Umbilical cord (tissue), 1 donor: ENCODE measurements at regions not wholly inside any gene's neighbourhood (a gene's known extent, or its start where the extent isn't known, plus 50 kb on each side); places are given as distances from the start of the nearest gene placed in this dataset.
A peak's percentile ranks its signal among the peaks of the same experiment; 100 is the strongest.
"Not testable (repeated sequence)": the region's sequence is repeated elsewhere in the genome, so short reads cannot be mapped to it uniquely, and the experiment has no call there.

Experiments
- DNase-seq: peaks from one replicate; pipeline ENCODE4 v3.0.0-alpha.2; 2015; ENCODE audit warnings: low spot score

DNA sequence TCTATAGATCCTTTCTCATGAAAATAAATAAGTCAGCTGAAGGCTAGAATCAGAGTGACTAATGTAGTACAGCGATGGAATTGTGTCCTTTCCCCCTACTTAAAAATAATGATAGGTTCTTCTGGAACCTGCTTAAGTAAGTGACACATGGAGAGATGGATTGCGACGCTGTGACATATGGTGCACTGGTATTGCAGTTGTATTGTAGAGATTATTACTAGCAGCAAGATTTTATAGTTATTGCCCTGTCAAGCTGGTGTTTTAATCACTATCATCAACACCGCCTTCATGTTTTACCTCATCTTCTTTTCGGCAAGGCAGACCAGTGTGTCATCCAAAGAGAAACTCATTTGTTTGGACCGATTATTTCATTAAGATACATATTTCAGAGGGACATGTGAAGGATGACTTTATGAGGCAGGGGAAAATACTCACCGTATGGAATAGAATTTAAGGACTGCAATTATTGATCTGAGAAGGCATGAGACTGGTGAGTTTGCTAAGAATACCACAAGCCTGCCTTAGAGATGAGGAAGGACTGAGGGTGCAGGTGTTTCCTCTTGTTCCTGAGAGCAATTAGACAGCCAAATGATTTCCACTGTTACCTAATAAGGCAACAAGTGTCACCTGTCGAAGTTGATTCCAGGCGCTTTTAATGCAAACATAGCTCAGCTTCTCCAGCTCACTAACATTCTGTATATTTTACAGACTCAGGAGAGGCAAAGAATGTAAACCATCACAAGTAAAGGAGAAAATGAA, 1855.5 kb downstream of the MAT2B start:
- DNase-seq = no peak

DNA sequence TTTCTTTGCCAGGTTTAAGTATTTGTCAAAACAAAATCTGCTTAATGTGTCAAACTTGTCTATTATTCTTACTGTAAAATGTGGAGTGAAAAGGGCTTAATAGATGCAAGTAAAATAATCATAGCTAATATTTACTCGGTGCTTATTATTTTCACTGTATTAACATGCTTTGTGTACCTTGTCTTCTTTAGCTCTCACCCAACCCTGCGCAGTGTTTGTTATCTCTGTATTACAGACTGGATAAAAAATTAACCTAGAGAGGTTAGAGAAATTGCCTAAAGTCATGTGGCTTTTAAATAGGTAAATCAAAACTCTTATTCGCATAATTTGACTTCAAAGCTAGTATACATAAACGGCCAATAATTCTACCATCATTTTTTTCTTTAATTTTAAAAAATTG, 1864.8 kb downstream of the MAT2B start:
- no peak for DNase-seq

DNA sequence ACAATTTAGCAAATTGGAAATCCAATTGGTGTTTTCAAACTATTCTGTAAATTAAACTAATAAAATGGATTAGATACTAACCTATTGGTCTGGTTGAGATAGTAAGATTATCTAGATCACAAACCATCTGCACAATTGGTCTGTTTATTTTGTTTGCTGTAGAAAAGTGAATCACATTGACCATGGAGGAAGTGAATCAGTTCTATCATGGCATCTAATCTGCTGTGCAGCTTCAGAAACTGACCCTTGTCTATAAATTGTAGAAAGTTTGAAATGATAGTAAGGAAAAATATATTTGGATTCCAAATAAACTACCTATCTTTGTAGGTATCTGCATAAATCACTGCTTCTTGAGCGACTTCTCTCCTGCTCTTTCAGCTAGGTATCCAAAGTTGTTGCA, 1865.4 kb downstream of the MAT2B start:
- DNase-seq = no peak

DNA sequence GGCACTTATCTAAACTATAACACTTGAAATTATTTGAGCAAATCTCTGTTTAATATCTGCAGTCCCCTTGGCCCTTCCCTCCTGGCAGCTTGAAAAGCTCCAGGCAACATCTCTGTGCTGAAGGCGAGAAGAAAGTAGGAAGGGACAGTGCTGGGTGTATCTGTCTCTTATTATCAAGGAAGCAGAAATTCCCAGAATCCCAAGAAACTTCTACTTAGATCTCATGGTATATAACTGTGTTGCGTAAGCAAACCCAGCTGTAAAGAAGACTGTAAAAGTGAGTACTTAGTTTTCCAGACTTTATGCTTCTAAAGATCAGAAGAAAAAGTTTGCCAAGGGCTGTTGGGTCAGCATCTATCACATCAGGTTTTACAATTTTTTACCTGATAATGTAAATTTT, 1869.8 kb downstream of the MAT2B start:
- DNase-seq = peak; percentile 63

DNA sequence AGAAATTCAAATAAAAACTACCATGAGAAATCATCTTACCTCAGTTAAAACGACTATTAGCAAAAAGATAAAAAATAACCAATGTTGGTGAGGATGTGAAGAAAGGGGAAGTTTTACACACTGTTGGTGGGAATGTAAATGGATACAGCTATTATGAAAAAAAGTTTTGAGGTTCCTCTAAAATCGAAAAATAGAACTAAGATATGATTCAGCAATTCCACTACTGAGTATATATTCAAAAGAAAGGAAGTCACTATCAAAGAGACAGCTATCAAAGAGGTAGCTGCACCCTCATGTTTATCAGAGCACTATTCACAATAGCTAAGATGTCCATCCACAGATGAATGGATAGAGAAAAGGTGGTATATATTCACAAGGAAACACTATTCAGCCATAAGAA, 1888.4 kb downstream of the MAT2B start:
- DNase-seq = no peak

DNA sequence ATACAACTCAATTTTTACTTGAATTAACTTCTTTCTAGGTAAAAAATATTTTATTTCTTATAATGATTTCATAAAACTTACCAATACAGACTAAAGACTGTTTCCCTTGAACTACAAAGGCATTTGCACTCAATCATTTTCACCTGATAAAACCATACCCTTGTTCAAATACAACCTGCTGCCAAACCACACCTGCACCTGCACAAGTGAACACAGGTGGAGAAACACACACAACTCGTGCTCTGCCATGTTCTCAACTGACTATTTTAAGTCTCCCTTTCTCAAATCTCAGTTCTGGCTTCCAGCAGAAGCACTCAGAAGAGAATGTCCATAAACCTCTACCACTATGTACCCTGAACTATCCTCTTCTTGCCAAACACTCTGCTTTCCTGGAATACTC, 1892.1 kb downstream of the MAT2B start:
- no peak for DNase-seq

DNA sequence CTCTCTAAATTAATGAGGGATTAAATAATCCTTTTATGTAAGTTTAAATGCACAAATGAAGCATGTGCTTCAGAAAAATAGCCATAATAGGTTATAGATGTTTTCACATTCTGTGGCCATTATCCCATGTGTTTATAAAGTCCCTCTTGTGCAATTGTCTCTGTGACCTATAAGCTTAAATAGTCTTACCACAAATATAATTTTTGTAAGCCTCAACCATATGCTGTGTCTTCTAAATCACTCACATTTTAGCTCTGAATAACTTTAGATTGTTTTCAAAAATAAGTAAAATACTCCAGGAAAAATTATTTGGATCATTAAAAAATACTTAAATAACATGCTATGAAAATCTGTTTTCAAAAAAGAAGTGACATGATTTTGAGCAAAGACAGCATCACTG, 1894.7 kb downstream of the MAT2B start:
- DNase-seq = no peak

DNA sequence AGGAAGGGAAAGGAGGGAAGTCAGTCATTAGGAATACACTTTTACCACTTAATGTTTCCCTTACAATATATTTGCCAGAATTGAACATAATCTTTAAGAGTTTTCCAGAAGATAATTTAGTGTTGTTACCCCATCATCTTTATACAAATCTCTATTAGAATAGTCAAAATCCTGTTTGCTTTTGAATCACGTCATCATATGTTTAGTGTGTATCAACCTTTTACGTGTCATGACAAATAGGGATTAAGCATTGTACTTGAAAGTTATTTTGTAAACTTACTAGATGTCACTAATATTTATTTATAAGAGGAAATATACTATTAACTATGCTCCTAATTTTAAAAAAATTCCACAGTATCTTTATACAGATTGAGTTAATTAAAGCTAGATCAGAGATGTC, 1899.5 kb downstream of the MAT2B start:
- no peak for DNase-seq

DNA sequence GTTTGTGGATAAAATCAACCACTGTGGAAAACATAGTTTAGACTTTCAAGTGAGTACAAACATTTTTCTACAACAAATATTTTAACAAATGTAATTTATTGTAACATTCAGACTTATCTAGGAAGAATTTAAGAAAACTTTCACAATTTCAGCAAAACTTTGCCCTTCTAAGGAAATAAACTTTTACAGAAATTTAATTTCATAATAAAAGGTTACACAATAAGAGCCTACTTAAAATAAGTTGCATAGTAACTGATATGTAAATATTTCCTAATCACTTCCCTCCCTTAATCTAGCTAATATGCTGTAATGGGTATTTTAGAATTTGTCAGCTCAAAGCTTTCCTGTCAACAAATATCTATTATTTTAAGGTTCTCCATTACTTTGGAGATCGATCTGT, 1899.9 kb downstream of the MAT2B start:
- no peak for DNase-seq

DNA sequence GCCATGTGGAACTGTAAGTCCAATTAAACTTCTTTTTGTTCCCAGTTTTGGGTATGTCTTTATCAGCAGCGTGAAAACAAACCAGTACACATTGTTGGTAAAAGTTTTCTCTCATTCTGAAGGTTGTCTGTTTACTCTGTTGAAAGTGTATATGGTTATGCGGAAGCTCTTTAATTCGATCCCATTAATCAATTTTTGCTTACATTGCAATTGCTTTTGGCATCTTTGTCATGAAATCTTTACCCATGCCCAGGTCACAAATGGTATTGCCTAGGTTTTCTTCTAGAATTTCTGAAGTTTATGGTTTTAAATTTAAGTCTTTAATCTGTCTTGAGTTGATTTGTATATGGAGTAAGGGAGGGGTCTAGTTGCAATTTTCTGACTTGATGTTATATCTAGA, 1901.9 kb downstream of the MAT2B start:
- no peak for DNase-seq

DNA sequence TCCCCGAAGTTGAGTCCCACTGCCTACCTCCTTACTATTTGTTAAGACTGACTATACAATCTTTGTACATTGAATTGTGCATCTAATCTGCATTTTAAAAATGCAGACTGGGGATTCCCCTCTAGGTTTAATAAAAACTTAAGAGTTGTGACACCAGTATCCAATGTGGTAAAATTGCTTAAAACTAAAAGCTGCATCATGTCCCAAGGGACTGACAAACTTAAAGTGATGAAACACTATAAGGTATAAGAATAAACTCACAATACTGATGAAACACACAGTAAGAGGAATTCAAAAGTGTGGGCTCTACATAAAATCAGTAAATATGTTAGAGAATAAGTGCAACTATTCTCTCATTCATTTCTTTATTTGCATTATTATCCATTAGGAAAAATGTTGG, 1905.1 kb downstream of the MAT2B start:
- no peak for DNase-seq

DNA sequence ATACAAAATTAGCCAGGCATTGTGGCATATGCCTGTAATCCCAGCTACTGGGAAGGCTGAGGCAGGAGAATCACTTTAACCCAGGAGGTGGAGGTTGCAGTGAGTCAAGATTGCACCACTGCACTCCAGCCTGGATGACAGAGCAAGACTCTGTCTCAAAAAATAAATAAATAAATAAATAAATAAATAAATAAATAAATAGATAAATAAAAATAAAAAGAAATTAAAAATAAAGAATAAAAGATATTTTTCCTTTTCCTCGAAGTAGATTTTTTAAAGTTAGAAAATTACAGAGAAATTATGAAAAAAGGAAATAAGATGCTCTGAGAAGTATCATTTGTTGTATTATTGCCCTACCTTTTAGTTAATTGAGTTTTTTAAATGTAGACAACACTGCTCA, 1906.1 kb downstream of the MAT2B start:
- not testable (repeated sequence) for DNase-seq

DNA sequence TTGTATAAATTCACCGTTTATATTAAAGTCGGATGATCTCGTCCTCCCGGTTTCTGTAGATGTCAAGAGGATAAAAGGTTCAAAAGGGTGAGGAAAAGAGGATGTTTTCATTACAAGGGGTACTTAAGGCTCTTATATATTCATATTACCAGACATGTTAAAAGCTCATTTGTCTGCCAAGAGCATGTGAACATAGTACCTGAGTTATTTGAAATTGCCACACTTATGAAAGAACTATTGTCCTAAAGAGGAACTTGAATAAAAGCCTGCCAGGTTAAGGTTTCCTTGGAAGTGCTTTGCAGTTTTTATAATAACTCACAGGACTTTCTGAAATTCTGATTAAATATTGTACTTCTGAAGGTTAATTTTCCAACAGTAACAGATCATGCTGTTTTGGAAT, 1915.1 kb downstream of the MAT2B start:
- DNase-seq = no peak

DNA sequence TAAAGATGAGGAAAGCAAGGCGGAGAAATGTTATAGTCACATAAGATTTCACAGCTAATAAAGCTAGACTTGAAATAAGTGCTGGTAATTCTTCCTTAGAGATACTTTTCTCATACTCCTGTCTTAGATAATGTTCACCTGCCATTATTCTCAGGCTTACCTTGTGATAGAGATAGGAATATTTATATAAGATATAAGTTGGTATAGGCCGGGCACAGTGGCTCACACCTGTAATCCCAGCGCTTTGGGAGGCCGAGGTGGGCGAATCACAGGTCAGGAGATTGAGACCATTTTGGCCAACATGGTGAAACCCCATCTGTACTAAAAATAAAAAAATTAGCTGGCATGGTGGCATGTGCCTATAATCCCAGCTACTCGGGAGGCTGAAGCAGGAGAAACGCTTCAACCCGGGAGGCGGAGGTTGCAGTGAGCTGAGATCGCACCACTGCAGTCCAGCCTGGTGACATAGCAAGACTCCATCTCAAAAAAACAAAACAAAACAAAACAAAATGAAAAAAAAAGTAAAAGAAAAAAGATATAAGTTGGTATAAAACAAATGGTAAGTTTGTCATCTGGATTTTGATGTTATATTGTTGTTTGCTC, 1918.4 kb downstream of the MAT2B start:
- no peak for DNase-seq

DNA sequence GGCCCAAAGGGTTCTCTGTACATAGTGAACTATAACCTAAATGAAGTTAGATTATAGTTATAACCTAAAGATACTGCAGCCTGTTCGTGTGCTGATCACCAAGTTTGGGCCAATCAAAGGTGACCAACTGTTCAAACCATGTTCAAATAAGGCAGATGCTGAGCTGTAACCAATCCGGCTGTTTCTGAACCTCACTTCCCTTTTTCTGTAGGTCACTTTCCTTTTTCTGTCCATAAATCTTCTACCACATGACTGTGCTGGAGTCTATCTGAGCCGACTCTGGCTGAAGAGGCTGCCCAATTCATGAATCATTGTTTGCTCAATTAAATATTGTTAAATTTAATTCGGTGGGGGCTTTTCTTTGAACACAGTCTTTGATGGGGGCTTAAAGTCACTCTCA, 1920.2 kb downstream of the MAT2B start:
- DNase-seq = no peak

DNA sequence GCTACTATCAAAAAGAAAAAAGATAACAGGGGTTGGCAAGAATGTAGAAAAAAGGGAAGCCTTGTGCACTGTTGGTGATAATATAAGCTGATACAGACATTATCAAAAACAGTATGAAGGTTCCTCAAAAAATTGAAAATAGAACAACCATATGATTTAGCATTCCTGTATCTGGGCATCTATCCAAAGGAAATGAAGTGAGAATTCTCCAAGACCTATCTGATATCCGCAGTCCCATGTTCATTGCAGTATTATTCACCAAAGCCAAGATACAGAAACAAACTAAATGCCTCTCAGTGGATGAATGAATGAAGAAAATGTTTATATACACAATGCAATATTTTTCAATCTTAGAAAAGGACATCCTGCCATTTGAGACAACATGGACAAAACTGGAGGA, 1943.3 kb downstream of the MAT2B start:
- DNase-seq = no peak

DNA sequence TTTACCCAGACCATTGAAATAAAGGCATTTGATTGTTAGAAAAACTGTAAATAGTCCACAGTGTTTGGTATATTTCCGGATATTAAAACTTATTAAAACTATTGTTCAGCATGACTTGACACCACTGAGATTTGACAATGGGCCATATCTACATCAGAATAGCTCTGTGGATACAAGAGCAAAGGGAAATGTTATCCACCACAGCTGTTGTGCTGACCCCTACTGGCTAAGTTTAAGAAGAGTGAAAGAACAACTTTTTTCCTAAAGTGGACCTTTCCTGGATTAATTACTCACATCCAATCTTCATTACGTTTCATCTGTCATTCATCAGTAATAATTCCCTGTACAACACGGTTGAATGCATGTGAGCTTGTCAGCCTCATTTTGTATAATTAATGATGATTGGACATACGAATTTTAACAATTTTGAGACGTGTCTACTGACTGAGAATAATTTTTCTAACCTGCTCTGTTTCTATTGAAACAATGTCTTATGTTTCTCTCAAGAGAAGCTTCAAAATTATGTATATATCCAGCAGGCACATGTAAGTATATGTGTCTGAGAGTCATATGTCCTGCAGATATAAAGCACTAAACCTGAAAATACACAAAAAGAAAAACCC, 1952.6 kb downstream of the MAT2B start:
- DNase-seq = peak; percentile 26

DNA sequence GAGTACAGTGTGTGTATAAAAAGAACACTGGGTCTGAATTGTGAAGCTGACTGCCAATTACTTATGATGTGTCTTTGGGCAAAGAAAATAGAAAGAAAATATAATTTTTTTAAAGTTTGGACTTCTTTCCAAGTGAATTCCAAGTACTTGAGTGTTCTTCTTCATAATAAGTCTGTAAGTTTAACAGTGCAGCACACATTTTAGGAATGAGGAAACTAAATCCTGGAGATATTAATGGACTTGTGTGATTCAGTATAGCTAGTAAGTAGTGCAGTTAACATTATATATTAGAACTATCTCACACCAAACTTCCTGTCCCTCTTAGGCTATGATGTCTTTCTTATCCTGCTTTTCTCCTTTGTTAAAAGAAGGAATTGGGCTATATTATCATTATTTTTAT, 1953.8 kb downstream of the MAT2B start:
- DNase-seq = peak; percentile 58

DNA sequence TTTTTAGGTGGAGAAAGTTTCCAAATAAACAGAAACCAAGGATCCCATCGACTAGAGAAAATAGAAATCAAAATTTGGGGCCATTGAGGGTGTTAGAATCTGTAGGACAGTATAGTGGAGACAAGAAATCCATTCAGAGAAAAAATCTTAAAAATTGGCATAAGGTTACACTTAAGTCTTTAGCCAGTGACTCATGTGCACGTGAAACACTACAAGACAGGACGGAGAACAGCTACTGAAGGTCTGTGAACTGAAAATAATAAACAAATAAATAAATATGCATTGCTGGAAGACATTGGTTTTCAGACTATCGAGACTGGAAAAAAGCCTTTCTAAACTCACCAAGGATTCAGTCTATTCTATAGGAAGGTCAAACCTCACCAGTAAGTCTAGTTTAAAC, 1955.5 kb downstream of the MAT2B start:
- no peak for DNase-seq

DNA sequence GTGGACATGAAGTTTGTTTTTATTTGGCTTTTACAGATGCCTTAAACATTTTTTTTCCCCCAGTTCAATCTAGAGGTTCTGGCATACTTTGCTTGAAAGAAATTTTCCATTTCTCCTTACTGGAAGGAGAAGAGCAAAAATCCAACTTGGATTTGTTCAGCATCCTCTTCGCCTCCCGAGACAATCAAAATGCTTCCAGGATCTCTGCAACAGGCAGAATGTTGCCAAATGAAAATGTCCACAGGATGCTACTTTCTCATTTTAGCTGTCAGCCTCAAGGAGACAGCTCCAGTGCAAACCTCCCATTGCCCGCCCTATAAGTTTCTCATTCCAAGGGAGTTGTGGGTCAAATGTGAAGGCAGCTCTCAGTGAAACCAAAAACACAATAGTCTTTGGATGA, 1972.1 kb downstream of the MAT2B start:
- no peak for DNase-seq

DNA sequence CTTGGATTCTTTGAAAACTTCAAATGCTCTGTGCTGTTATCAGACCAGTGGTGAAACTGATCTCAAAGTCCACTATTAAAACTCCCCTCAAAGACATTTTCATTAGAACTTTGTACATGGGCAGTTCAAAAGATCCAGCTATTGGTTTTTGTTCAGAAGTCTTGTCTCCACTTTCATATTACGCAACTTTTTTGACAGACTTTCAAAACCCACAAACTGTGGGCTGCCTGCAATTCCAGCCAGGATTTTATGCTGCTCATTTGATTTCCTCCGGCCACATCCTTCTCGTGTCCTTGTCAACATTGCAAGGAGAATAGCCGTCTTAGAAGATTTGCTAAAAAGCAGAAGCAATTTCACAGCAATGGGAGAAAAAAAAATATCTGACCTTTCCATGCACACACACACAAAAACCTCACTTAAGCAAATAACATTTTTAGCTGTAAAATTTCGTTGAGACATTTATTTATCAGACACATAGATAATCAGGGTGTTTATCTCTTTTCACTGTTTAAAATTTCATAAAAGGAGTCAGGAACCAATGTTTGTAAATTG, 1990.5 kb downstream of the MAT2B start:
- DNase-seq = peak; percentile 50

DNA sequence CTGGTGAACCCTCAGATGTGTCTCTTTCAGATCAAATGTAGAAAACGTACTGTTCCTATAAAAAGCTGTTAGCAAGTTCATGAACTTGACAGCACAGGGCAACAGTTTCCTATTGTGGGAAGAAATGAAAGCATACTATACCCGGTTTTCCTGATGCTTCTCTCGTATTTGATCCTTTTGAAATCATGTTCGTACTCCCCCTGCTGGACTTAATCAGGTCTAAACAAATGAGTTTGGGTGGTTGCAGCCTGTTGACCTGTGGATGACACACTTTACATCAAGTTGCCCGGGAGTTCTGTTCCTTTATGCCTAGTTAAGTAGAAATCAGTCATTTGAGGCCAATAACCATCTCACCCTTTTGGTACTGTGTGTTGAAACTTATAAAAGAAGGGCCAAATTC, 1992.3 kb downstream of the MAT2B start:
- DNase-seq = no peak
